ENCODE measurements at regions not wholly inside any gene's neighbourhood (a gene's known extent, or its start where the extent isn't known, plus 50 kb on each side); places are given as distances from the start of the nearest gene placed in this dataset.
A peak's percentile ranks its signal among the peaks of the same experiment; 100 is the strongest.

GRCh38 chr12:124387528-124387911 lies 92.6 kb downstream of the RFLNA start:
- Histone ChIP-seq H3K27me3 (no peaks in the 10 kb centered on the region), H3K9me3 (no peaks in the 10 kb centered on the region), H3K27ac (peak overlapping the region; percentile 90 to 96), H3K4me1 (peaks cover 7 to 85% (median 74%) of the 10 kb centered on the region in 4 donors), H3K4me3 (peak overlapping the region; percentile 59 to 64), H3K36me3 (peaks cover 0 to 39% (median 32%) of the 10 kb centered on the region in 3 donors)
- intact Hi-C loops (cut with DNase I; ENCODE audit: low total_unique reads): loop anchor here (5.0 to 10.0 kb wide), 2 partner anchors 35 to 377 kb away; no protein-coding TSS in a partner anchor
- peak in 1 of 2 donors; percentile 85 for DNase-seq
- TF ChIP-seq, protein P1, sequence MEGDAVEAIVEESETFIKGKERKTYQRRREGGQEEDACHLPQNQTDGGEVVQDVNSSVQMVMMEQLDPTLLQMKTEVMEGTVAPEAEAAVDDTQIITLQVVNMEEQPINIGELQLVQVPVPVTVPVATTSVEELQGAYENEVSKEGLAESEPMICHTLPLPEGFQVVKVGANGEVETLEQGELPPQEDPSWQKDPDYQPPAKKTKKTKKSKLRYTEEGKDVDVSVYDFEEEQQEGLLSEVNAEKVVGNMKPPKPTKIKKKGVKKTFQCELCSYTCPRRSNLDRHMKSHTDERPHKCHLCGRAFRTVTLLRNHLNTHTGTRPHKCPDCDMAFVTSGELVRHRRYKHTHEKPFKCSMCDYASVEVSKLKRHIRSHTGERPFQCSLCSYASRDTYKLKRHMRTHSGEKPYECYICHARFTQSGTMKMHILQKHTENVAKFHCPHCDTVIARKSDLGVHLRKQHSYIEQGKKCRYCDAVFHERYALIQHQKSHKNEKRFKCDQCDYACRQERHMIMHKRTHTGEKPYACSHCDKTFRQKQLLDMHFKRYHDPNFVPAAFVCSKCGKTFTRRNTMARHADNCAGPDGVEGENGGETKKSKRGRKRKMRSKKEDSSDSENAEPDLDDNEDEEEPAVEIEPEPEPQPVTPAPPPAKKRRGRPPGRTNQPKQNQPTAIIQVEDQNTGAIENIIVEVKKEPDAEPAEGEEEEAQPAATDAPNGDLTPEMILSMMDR (IDR thresholded peaks at IDR 0.05): no peak

GRCh38 chr12:124386661-124387527 lies 92.0 kb downstream of the RFLNA start:
- peaks cover 0 to 41% (median 34%) of the 10 kb centered on the region in 3 donors for H3K36me3 ChIP-seq
- no peak for DNase-seq
- intact Hi-C loops (cut with DNase I; ENCODE audit: low total_unique reads): loop anchor here (5.0 to 10.0 kb wide), 2 partner anchors 35 to 378 kb away; no protein-coding TSS in a partner anchor

GRCh38 chr12:124386059-124386458 lies 91.2 kb downstream of the RFLNA start:
- Histone ChIP-seq H3K36me3 (peaks cover 0 to 41% (median 34%) of the 10 kb centered on the region in 3 donors), H3K4me1 (peaks cover 16 to 87% (median 76%) of the 10 kb centered on the region in 4 donors), H3K4me3 (peak overlapping the region; percentile 10 to 64), H3K27me3 (no peaks in the 10 kb centered on the region), H3K27ac (peak overlapping the region; percentile 90 to 96), H3K9me3 (no peaks in the 10 kb centered on the region)
- intact Hi-C loops (cut with DNase I; ENCODE audit: low total_unique reads): loop anchor here (5.0 to 10.0 kb wide), 2 partner anchors 36 to 379 kb away; no protein-coding TSS in a partner anchor
- DNase-seq: no peak
- TF ChIP-seq, protein P1 (IDR thresholded peaks at IDR 0.05): no peak

More at GRCh38 chr12:124386661-124387527, 92.0 kb downstream of the RFLNA start:
- Histone ChIP-seq H3K4me3 (peak overlapping the region; percentile 59 to 64), H3K4me1 (peaks cover 10 to 85% (median 74%) of the 10 kb centered on the region in 4 donors), H3K27ac (peak overlapping the region; percentile 90 to 96), H3K9me3 (no peaks in the 10 kb centered on the region), H3K27me3 (no peaks in the 10 kb centered on the region)
- TF ChIP-seq, protein P1 (IDR thresholded peaks at IDR 0.05): no peak

DNA sequence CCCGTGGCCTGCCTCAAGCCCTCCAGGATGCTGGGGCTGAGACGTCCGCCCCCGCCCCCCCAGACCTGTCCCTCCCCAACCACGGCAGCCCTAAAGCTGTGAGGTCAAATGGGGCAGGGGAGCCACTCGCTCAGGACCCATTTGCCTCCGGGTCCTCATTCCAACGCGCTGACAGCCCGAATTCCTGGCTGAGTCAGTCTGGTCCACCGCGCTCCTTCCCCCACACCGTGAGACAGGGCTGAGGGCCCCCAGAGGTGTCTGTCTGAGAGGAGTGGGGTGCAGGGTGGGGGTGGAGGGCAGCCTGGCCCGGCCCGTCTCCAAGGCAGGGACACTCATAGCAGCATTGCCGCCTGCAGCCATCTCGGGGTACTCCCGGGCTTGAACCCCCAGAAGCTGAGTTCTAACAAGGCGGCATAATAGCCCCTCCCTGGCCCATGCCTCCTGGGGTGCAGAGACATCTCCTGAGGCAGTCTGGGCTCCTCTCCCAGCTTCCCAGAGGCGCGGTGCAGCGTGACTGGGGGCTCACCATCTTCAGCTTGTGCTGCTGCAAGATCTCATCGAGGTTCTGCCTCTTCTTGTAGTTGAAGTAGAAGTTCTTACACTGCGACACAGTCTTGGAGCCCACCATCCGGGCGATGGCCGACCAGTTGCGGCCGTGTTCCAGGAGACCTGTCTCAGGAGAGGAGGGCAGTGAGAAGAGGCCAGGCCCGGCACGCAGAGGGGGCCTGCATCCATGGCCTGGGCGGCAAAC lies 90.5 kb downstream of the RFLNA start:
- no peak for DNase-seq
- H3K27me3 ChIP-seq: no peaks in the 10 kb centered on the region
- TF ChIP-seq, protein P1 (IDR thresholded peaks at IDR 0.05): no peak
- H3K27ac ChIP-seq: peak overlapping the region in 1 of 2 donors; percentile 96
- peaks cover 19 to 87% (median 76%) of the 10 kb centered on the region in 4 donors for H3K4me1 ChIP-seq
- H3K4me3 ChIP-seq: no peak overlapping the region
- intact Hi-C loops (cut with DNase I; ENCODE audit: low total_unique reads): loop anchor here (5.0 to 10.0 kb wide), 2 partner anchors 37 to 379 kb away; no protein-coding TSS in a partner anchor
- no peaks in the 10 kb centered on the region for H3K9me3 ChIP-seq
- H3K36me3 ChIP-seq: peaks cover 0 to 41% (median 34%) of the 10 kb centered on the region in 3 donors

DNA sequence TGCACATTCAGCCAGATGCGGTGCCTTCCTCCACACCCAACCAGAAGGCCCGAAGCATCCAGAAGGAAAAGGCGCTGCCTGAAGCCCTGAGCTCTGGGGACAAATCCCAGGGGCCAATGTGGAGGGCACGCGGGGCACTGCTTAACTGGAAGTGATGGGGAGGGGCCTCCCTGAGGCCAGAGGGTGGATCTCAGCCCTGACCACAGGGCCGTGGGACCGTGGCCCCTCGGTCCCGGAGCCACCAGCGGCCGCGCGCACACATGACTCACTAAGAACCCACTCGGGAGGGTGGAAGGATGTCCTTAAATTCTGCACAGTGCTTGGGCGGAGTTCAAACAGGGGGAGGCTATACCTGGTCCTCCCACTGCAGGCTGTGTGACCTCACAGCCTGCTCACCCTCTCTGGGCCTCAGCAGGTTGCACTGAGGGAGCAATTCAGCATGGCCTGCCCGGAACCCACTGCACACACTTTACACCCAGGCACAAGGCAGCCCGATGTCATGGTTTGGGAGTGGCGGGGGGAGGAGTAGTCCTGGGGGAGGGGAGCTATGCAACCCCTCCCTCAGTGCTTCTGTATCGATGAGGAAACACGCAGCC lies 89.5 kb downstream of the RFLNA start:
- no peak for DNase-seq
- Histone ChIP-seq H3K4me1 (peaks cover 20 to 87% (median 76%) of the 10 kb centered on the region in 4 donors), H3K9me3 (no peaks in the 10 kb centered on the region), H3K36me3 (peaks cover 0 to 44% (median 34%) of the 10 kb centered on the region in 3 donors), H3K4me3 (no peak overlapping the region), H3K27ac (peak overlapping the region in 1 of 2 donors; percentile 31), H3K27me3 (no peaks in the 10 kb centered on the region)
- intact Hi-C loops (cut with DNase I; ENCODE audit: low total_unique reads): loop anchor here (5.0 to 10.0 kb wide), 3 partner anchors 73 to 380 kb away; partner anchors contain the start of gene NCOR2
- TF ChIP-seq, protein P1 (IDR thresholded peaks at IDR 0.05): no peak

Measured in tibial artery (tissue), 4 donors.